GM21619 (cell line): ENCODE measurements at regions not wholly inside any gene's neighbourhood (a gene's known extent, or its start where the extent isn't known, plus 50 kb on each side); places are given as distances from the start of the nearest gene placed in this dataset.

Experiments
- ATAC-seq: cut with Tn5 transposase; IDR thresholded peaks from one replicate; pipeline ENCODE4 v1.9.1; 2021; ENCODE audit not compliant: unreplicated experiment

GRCh38 chr2:40896358-40896757 is 444.5 kb upstream of the SLC8A1 start:
- no peak for ATAC-seq

- no peak for ATAC-seq
These were observed 462.8 kb upstream of the SLC8A1 start for GRCh38 chr2:40914666-40915065.

GRCh38 chr2:40915651-40916050 is 463.8 kb upstream of the SLC8A1 start:
- no peak for ATAC-seq

- no peak for ATAC-seq
These were observed 483.5 kb upstream of the SLC8A1 start for GRCh38 chr2:40935349-40935748.

- ATAC-seq = no peak
These were observed 485.4 kb upstream of the SLC8A1 start for GRCh38 chr2:40937284-40937683.

GRCh38 chr2:40953341-40953740 is 501.5 kb upstream of the SLC8A1 start:
- ATAC-seq = no peak

GRCh38 chr2:40955042-40955441 is 503.2 kb upstream of the SLC8A1 start:
- no peak for ATAC-seq

GRCh38 chr2:40955635-40956034 is 503.7 kb upstream of the SLC8A1 start:
- ATAC-seq = no peak

- no peak for ATAC-seq
These were observed 505.6 kb upstream of the SLC8A1 start for GRCh38 chr2:40957508-40957907.

GRCh38 chr2:40962026-40962425 is 510.1 kb upstream of the SLC8A1 start:
- no peak for ATAC-seq

GRCh38 chr2:40964509-40965250 is 512.8 kb upstream of the SLC8A1 start:
- ATAC-seq = no peak

- ATAC-seq = no peak
These were observed 515.6 kb upstream of the SLC8A1 start for GRCh38 chr2:40967451-40967850.

GRCh38 chr2:40975151-40975550 is 523.3 kb upstream of the SLC8A1 start:
- ATAC-seq = no peak

GRCh38 chr2:40997362-40997761 is 545.5 kb upstream of the SLC8A1 start:
- no peak for ATAC-seq

- ATAC-seq = no peak
These were observed 548.5 kb upstream of the SLC8A1 start for GRCh38 chr2:41000374-41000773.

- no peak for ATAC-seq
These were observed 549.0 kb upstream of the SLC8A1 start for GRCh38 chr2:41000906-41001305.

GRCh38 chr2:41004700-41005099 is 552.8 kb upstream of the SLC8A1 start:
- ATAC-seq = no peak

GRCh38 chr2:41020358-41020757 is 568.5 kb upstream of the SLC8A1 start:
- no peak for ATAC-seq

GRCh38 chr2:41024816-41025215 is 572.9 kb upstream of the SLC8A1 start:
- no peak for ATAC-seq

GRCh38 chr2:41026613-41027012 is 574.7 kb upstream of the SLC8A1 start:
- ATAC-seq = peak; percentile 89

GRCh38 chr2:41027095-41027494 is 575.2 kb upstream of the SLC8A1 start:
- ATAC-seq = no peak

GRCh38 chr2:41031282-41031681 is 579.4 kb upstream of the SLC8A1 start:
- no peak for ATAC-seq

GRCh38 chr2:41032715-41033114 is 580.8 kb upstream of the SLC8A1 start:
- no peak for ATAC-seq
